Transverse colon (tissue), 4 donors: ENCODE measurements at regions not wholly inside any gene's neighbourhood (a gene's known extent, or its start where the extent isn't known, plus 50 kb on each side); places are given as distances from the start of the nearest gene placed in this dataset.

ENCODE experiments used
- DNase-seq: peaks from one replicate; pipeline ENCODE4 v3.0.0-alpha.2; 2019
- H3K27ac ChIP-seq, 4 donors: fragments of 200-600 bp; sonication (generic); 2 replicates each; pipeline ENCODE4 v1.5.1; 2016 to 2018; ENCODE audit warnings: inconsistent platforms in 4 of 4
- H3K27me3 ChIP-seq: fragments of 200-600 bp; sonication (generic); 2 replicates; pipeline ENCODE4 v1.5.1; 2017; ENCODE audit warnings: inconsistent platforms
- H3K36me3 ChIP-seq, 4 donors: fragments of 200-600 bp; sonication (generic); 2 replicates each; pipeline ENCODE4 v1.5.1; 2017 to 2019; ENCODE audit warnings: inconsistent platforms in 4 of 4
- H3K4me1 ChIP-seq, 4 donors: fragments of 200-600 bp; sonication (generic); 2 replicates each; pipeline ENCODE4 v1.5.1; 2017 to 2020; ENCODE audit warnings: inconsistent platforms in 4 of 4
- H3K4me3 ChIP-seq, 4 donors: fragments of 200-600 bp; sonication (generic); 1 replicate in 1 of 4; 2 replicates in 3 of 4; pipeline versions ENCODE4 v1.5.1 to v1.6.1; 2017 to 2019; ENCODE audit warnings: inconsistent platforms in 4 of 4
- H3K9me3 ChIP-seq, 2 donors: fragments of 200-600 bp; sonication (generic); 2 replicates each; pipeline ENCODE4 v1.5.1; 2017 to 2019; ENCODE audit warnings: inconsistent platforms in 2 of 2
- CTCF ChIP-seq, 5 experiments: fragments of 200-600 bp in 3 of 5; fragments of 450-650 bp in 2 of 5; sonication (generic) in 3 of 5; IDR thresholded peaks; 1 replicate in 2 of 5; 2 replicates in 3 of 5; pipeline ENCODE4 v1.5.1; 2016 to 2017; ENCODE audit warnings: antibody characterized with exemption in 5 of 5, inconsistent platforms in 3 of 5, mild to moderate bottlenecking in 2 of 5, moderate library complexity in 1 of 5
- EP300 ChIP-seq: sonication (generic); formaldehyde crosslinking; IDR thresholded peaks from one replicate; pipeline ENCODE4 v1.6.1; 2017; ENCODE audit warnings: antibody characterized with exemption, low read depth
- POLR2A ChIP-seq: fragments of 450-650 bp; IDR thresholded peaks from one replicate; pipeline ENCODE4 v1.6.1; 2016; ENCODE audit warnings: antibody characterized with exemption, mild to moderate bottlenecking, moderate library complexity
- POLR2AphosphoS5 ChIP-seq, 3 donors: sonication (generic); formaldehyde crosslinking; IDR thresholded peaks; one replicate each; pipeline ENCODE4 v1.6.1; 2016; ENCODE audit warnings: antibody characterized with exemption in 3 of 3
- WGBS, 2 donors: methylation state at CpG; one replicate each; pipeline ENCODE4 v1.1.5; 2018; ENCODE audit warnings: low coverage in 1 of 2; 5-methylcytosine and 5-hydroxymethylcytosine counted together
- in situ Hi-C, 4 donors: fragments of 200-750 bp; cut with MboI; loops; one replicate each; pipeline versions ENCODE4 v1.15.0 to v1.15.1; 2017; ENCODE audit warnings: low sequenced_read_pairs in 3 of 4, low pct_ligation_motif_present in 1 of 4, low pct_unique_long_range_greater_than_20kb in 1 of 4
- intact Hi-C: fragments of 100-400 bp; cut with DNase I; formaldehyde crosslinking; loops from one replicate; pipeline ENCODE4 v1.15.1; 2023; ENCODE audit warnings: low total_unique reads

DNA sequence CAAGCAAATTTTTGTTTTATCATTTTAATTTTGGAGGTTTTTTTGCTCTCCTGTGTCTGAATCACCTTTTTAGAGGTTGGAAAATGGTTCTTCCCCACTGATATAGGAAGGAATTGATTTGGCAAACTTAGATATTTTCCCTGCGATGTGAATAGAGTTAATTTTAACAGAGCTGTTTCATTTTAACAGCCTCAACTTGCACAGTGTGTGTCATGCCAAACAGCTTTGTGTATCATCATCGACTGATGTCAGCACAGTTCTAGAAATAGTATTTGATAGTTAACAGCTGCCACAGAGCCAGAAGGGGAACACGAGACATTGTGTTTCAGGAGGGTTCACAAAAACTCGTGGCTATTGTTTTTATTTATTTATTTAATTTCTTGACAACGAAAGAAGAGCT, 243.1 kb upstream of the FOXN3 start:
- no peak for DNase-seq
- no peaks in the 10 kb centered on the region for H3K9me3 ChIP-seq
- intact Hi-C loops = no loop called here
- peak overlapping the region in 3 of 4 donors; percentile 7 to 16 (median 14) for H3K27ac ChIP-seq
- in situ Hi-C loops = no loop called here
- WGBS, 2 donors = 29 to 47% methylated on average over 4 to 5 of the region's 5 CpGs
- H3K4me1 ChIP-seq = peaks cover 0 to 13% (median 4%) of the 10 kb centered on the region in 4 donors
- no peak overlapping the region for H3K4me3 ChIP-seq
- TF ChIP-seq POLR2A = no peak
- TF ChIP-seq EP300 = no peak
- TF ChIP-seq POLR2AphosphoS5 (IDR thresholded peaks at IDR 0.05) = peak; percentile 31 to 70 (median 52)
- H3K27me3 ChIP-seq = no peaks in the 10 kb centered on the region
- H3K36me3 ChIP-seq = no peaks in the 10 kb centered on the region

DNA sequence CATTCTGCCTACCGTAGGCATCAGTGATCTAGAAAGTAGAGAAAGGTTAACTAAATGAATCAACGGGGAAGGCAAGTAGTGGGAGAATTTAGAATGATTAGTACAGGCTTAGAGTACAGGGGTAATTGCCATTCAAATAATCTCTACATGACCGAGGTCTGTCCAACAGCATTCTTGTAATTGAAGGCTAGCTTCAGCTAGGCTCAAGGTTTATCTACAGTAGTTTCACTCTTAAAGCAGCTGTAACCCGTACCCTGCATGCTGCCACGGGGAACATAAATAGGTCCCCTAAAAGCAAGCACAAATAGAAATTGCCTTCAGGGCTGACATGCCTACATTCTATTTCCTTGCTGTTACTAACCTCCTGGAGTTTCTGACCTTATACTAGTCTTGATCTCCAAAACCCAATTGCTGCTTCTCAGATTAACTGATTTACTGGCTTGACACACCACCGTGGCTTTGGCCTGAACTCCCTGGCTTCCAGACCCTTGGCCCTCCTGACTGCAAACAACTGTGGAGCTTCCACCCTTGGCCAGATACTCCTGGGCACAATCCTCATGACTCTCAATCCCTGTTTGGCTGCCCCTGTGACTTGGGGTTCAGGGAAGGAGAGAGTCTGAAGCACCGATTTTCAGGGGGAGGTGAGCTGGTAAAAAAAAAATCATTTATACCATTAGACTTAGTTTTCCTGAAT, 242.1 kb upstream of the FOXN3 start:
- Histone ChIP-seq H3K27ac (no peak overlapping the region), H3K27me3 (no peaks in the 10 kb centered on the region), H3K9me3 (no peaks in the 10 kb centered on the region), H3K4me1 (peaks cover 0 to 13% (median 4%) of the 10 kb centered on the region in 4 donors), H3K4me3 (no peak overlapping the region), H3K36me3 (no peaks in the 10 kb centered on the region)
- intact Hi-C loops = no loop called here
- no peak for DNase-seq
- WGBS, 2 donors = 67 to 69% methylated on average over 7 of the region's 7 CpGs
- TF ChIP-seq CTCF (IDR thresholded peaks at IDR 0.05) (no peak), EP300 (no peak), POLR2A (no peak), POLR2AphosphoS5 (IDR thresholded peaks at IDR 0.05) (no peak)
- in situ Hi-C loops = no loop called here

- 88 to 90% methylated on average over 1 of the region's 1 CpG for WGBS, 2 donors
- no peak for DNase-seq
- in situ Hi-C loops (no loop called here), intact Hi-C loops (loop anchor here (2.0 kb wide), 1 partner anchor 56 kb away; no protein-coding TSS in a partner anchor)
- Histone ChIP-seq H3K4me3 (no peak overlapping the region), H3K27me3 (no peaks in the 10 kb centered on the region), H3K9me3 (no peaks in the 10 kb centered on the region), H3K4me1 (peaks cover 0 to 13% (median 4%) of the 10 kb centered on the region in 4 donors), H3K36me3 (no peaks in the 10 kb centered on the region), H3K27ac (no peak overlapping the region)
- TF ChIP-seq CTCF (IDR thresholded peaks at IDR 0.05) (no peak), POLR2AphosphoS5 (IDR thresholded peaks at IDR 0.05) (no peak), EP300 (no peak), POLR2A (no peak)
Measured at GRCh38 chr14:89657014-89657413, 240.0 kb upstream of the FOXN3 start.

GRCh38 chr14:89654998-89655397, 238.0 kb upstream of the FOXN3 start:
- Histone ChIP-seq H3K9me3 (no peaks in the 10 kb centered on the region), H3K36me3 (no peaks in the 10 kb centered on the region), H3K4me3 (no peak overlapping the region), H3K27me3 (no peaks in the 10 kb centered on the region), H3K4me1 (peaks cover 0 to 9% (median under 1%) of the 10 kb centered on the region in 4 donors), H3K27ac (no peak overlapping the region)
- in situ Hi-C loops = no loop called here
- TF ChIP-seq EP300 (no peak), POLR2AphosphoS5 (IDR thresholded peaks at IDR 0.05) (no peak), CTCF (IDR thresholded peaks at IDR 0.05) (no peak), POLR2A (no peak)
- no peak for DNase-seq
- 46 to 50% methylated on average over 1 of the region's 1 CpG for WGBS, 2 donors
- intact Hi-C loops = no loop called here

GRCh38 chr14:89652352-89652751, 235.3 kb upstream of the FOXN3 start:
- Histone ChIP-seq H3K27me3 (no peaks in the 10 kb centered on the region), H3K27ac (no peak overlapping the region), H3K36me3 (no peaks in the 10 kb centered on the region), H3K4me1 (no peaks in the 10 kb centered on the region), H3K9me3 (no peaks in the 10 kb centered on the region), H3K4me3 (no peak overlapping the region)
- in situ Hi-C loops (no loop called here), intact Hi-C loops (no loop called here)
- no peak for DNase-seq
- no peak for TF ChIP-seq POLR2A
- 84 to 89% methylated on average over 4 of the region's 4 CpGs for WGBS, 2 donors
